Naive thymus-derived CD4-positive, alpha-beta T cell (primary cell): ENCODE measurements at regions not wholly inside any gene's neighbourhood (a gene's known extent, or its start where the extent isn't known, plus 50 kb on each side); places are given as distances from the start of the nearest gene placed in this dataset.

Experiments
- ATAC-seq: fragments of 150-1000 bp; cut with Tn5 transposase; 2 replicates; pipeline ENCODE4 v1.10.0; 2021; ENCODE audit warnings: mild to moderate bottlenecking, moderate library complexity
- CTCF ChIA-PET: fragments of 350-600 bp; sonication (Branson Sonifier 250); formaldehyde crosslinking; loops from one replicate; lab custom pipeline; 2021; ENCODE audit warnings: antibody characterized with exemption; lab: Charles Lee
- POLR2A ChIA-PET: fragments of 350-600 bp; sonication (Branson Sonifier 250); formaldehyde crosslinking; loops from one replicate; lab custom pipeline; 2021; ENCODE audit warnings: antibody characterized with exemption, inconsistent platforms; lab: Charles Lee
- DNase-seq, 9 donors: peaks; one replicate each; pipeline versions ENCODE4 v3.0.0 to v3.0.0-alpha.2; 2020 to 2022; ENCODE audit warnings: mixed read lengths in 1 of 9
- H3K27ac ChIP-seq: one replicate; pipeline ENCODE4 v1.7.0; 2013; ENCODE audit warnings: mild to moderate bottlenecking, low read depth, low read length, moderate library complexity
- H3K27me3 ChIP-seq, 2 donors: one replicate each; pipeline ENCODE4 v1.7.0; 2013; ENCODE audit warnings: low read length in 2 of 2, mild to moderate bottlenecking in 2 of 2, moderate library complexity in 2 of 2; ENCODE audit not compliant: control insufficient read depth in 2 of 2, insufficient read depth in 2 of 2
- H3K36me3 ChIP-seq, 3 experiments: 1 replicate in 2 of 3; 2 replicates in 1 of 3; pipeline ENCODE4 v1.7.0; 2013; ENCODE audit warnings: low read length in 3 of 3, mild to moderate bottlenecking in 3 of 3, moderate library complexity in 1 of 3; ENCODE audit not compliant: insufficient read depth in 3 of 3, control insufficient read depth in 2 of 3
- H3K4me1 ChIP-seq, 2 donors: one replicate each; pipeline ENCODE4 v1.7.0; 2013; ENCODE audit warnings: low read length in 2 of 2, mild to moderate bottlenecking in 2 of 2, moderate library complexity in 1 of 2; ENCODE audit not compliant: control insufficient read depth in 2 of 2, insufficient read depth in 2 of 2
- H3K4me3 ChIP-seq: 2 replicates; pipeline ENCODE4 v1.7.0; 2013; ENCODE audit warnings: mild to moderate bottlenecking, low read length
- H3K9me3 ChIP-seq, 3 experiments: 1 replicate in 2 of 3; 2 replicates in 1 of 3; pipeline ENCODE4 v1.7.0; 2013; ENCODE audit warnings: low read length in 3 of 3; ENCODE audit not compliant: control insufficient read depth in 2 of 3
- H3K27ac Mint-ChIP-seq, 9 donors: one replicate each; pipeline ENCODE4 v1.8.0; 2020 to 2022; ENCODE audit warnings: mixed read lengths in 9 of 9, mild to moderate bottlenecking in 8 of 9, moderate library complexity in 5 of 9, inconsistent platforms in 2 of 9
- H3K27me3 Mint-ChIP-seq, 5 donors: one replicate each; pipeline ENCODE4 v1.8.0; 2021 to 2022; ENCODE audit warnings: mixed read lengths in 5 of 5, mild to moderate bottlenecking in 1 of 5
- H3K36me3 Mint-ChIP-seq, 5 donors: one replicate each; pipeline ENCODE4 v1.8.0; 2020 to 2022; ENCODE audit warnings: mixed read lengths in 5 of 5, mild to moderate bottlenecking in 3 of 5, inconsistent platforms in 1 of 5
- H3K4me1 Mint-ChIP-seq, 7 donors: one replicate each; pipeline ENCODE4 v1.8.0; 2020 to 2022; ENCODE audit warnings: mixed read lengths in 7 of 7, mild to moderate bottlenecking in 3 of 7, inconsistent platforms in 1 of 7
- H3K4me3 Mint-ChIP-seq, 10 donors: one replicate each; pipeline ENCODE4 v1.8.0; 2020 to 2022; ENCODE audit warnings: mild to moderate bottlenecking in 10 of 10, mixed read lengths in 10 of 10, moderate library complexity in 6 of 10, inconsistent platforms in 2 of 10
- H3K9me3 Mint-ChIP-seq, 11 donors: one replicate each; pipeline ENCODE4 v1.8.0; 2020 to 2022; ENCODE audit warnings: mixed read lengths in 11 of 11, mild to moderate bottlenecking in 4 of 11, inconsistent platforms in 1 of 11, moderate library complexity in 1 of 11
- intact Hi-C, 2 donors: fragments of 100-400 bp; cut with micrococcal nuclease; formaldehyde crosslinking; loops; one replicate each; pipeline ENCODE4 v1.15.1; 2023

DNA sequence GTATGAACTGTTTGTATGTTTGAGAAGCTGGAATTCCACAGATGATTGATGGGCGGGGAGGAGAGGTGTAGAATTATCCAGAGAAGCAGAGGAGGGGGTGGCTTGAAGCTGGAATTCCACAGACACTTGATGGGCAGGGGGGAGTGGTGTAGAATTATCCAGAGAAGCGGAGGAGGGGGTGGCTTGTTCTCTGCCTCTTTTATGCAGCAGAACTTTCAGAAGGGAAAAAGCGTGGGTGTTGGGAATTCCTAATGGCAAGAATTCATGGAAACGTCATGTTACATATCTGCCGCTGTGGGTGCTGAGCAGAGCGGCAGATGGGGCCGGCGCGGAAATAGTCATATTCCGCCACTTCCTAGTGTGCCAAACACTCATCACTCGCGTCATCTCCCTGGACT is 167.9 kb upstream of the KCNG1 start:
- H3K4me3 Mint-ChIP-seq, result no peak overlapping the region
- ChIA-PET CTCF (no interaction called here), POLR2A (no interaction called here)
- Histone ChIP-seq H3K4me3 (no peak overlapping the region), H3K36me3 (no peaks in the 10 kb centered on the region), H3K27me3 (no peaks in the 10 kb centered on the region), H3K27ac (no peak overlapping the region), H3K4me1 (no peaks in the 10 kb centered on the region), H3K9me3 (no peaks in the 10 kb centered on the region)
- no peak for ATAC-seq
- H3K36me3 Mint-ChIP-seq, result peaks cover 0 to 4% (median 0%) of the 10 kb centered on the region in 5 donors
- DNase-seq, result no peak
- H3K27me3 Mint-ChIP-seq, result peaks cover 4 to 34% (median 10%) of the 10 kb centered on the region in 5 donors
- peaks cover 0 to 2% (median 0%) of the 10 kb centered on the region in 7 donors for H3K4me1 Mint-ChIP-seq
- H3K9me3 Mint-ChIP-seq, result peaks cover 0 to 4% (median 0%) of the 10 kb centered on the region in 11 donors
- intact Hi-C loops, result no loop called here
- H3K27ac Mint-ChIP-seq, result no peak overlapping the region

DNA sequence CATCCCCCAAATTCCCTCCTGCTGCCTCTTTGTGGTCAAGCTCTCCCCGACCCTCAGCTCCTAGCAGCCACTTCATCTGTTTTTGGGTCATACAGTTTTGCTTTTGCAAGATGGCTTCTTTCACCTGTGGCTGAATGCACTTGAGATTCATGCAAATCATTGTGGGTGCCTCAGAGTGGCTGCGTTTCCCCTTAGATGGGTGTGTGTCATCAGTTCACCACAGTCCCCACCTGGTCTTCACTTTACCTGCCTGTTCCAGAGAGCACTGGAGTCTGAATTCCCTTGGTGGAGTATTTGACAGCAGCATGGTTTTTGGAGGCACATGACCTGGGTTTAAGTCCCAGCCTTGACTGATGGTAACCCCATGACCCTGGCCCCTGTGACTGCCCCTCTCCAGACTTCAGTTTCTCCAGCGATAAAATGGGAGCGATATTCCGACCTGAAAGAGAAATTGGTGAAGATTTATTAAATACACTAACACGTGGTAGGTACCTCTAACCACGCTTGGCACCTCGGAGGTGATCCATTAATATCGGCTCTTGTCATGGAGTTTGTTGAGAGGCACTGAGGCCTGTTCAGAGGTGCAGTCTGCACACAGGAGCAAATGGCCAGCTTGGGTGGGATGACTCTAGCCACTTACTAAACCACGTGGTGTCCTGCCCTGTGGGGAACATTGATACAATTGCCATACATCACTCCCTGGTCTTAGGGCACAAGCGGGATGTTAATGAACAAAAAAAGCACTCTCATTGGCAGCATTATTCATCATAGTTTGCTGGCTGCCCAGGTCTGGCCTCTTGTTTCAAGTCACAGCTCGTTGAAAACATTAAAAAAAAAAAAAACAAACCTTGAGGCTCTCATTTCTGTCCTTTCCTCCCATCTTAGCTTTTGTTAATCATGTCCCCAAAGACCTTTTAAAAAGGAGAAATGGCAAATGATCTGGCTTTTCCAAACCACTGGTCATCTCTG is 167.2 kb upstream of the KCNG1 start:
- H3K4me1 ChIP-seq, result no peaks in the 10 kb centered on the region
- no peaks in the 10 kb centered on the region for H3K9me3 ChIP-seq
- H3K4me3 Mint-ChIP-seq, result no peak overlapping the region
- H3K36me3 Mint-ChIP-seq, result peaks cover 0 to under 1% (median 0%) of the 10 kb centered on the region in 5 donors
- intact Hi-C loops, result no loop called here
- no peaks in the 10 kb centered on the region for H3K36me3 ChIP-seq
- no peak overlapping the region for H3K27ac Mint-ChIP-seq
- CTCF ChIA-PET, result no interaction called here
- peaks cover 0 to 1% (median 0%) of the 10 kb centered on the region in 11 donors for H3K9me3 Mint-ChIP-seq
- POLR2A ChIA-PET, result no interaction called here
- no peak overlapping the region for H3K27ac ChIP-seq
- ATAC-seq (no peak), DNase-seq (no peak)
- peaks cover 4 to 27% (median 13%) of the 10 kb centered on the region in 5 donors for H3K27me3 Mint-ChIP-seq
- H3K27me3 ChIP-seq, result no peaks in the 10 kb centered on the region
- peaks cover 0 to 2% (median 0%) of the 10 kb centered on the region in 7 donors for H3K4me1 Mint-ChIP-seq
- no peak overlapping the region for H3K4me3 ChIP-seq

DNA sequence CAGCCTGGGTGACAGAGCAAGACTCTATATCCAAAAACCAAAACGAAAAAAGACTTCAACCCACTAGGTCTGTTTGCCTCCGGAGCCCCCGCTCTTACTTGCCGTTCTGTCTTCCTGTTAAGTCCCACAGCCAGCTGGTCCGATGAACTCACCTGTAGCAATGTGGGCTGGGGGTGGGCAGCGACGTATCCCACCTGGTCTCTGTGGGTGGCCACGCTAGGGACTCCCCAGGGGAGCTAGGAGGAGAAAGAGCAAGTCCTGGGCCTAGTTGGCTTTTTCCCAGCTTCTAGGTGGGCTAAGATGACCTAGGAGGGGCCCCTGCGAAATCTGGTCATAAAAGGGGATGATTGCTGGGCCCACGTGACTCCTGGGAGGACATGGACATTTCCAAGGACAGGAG is 166.0 kb upstream of the KCNG1 start:
- H3K27ac Mint-ChIP-seq, result no peak overlapping the region
- no peaks in the 10 kb centered on the region for H3K4me1 ChIP-seq
- peaks cover 0 to 2% (median 0%) of the 10 kb centered on the region in 7 donors for H3K4me1 Mint-ChIP-seq
- no peaks in the 10 kb centered on the region for H3K36me3 ChIP-seq
- no peak overlapping the region for H3K27ac ChIP-seq
- intact Hi-C loops, result no loop called here
- H3K36me3 Mint-ChIP-seq, result no peaks in the 10 kb centered on the region
- POLR2A ChIA-PET, result no interaction called here
- H3K4me3 ChIP-seq, result no peak overlapping the region
- no peak overlapping the region for H3K4me3 Mint-ChIP-seq
- H3K9me3 ChIP-seq, result no peaks in the 10 kb centered on the region
- peaks cover 0 to 1% (median 0%) of the 10 kb centered on the region in 11 donors for H3K9me3 Mint-ChIP-seq
- CTCF ChIA-PET, result no interaction called here
- DNase-seq (no peak), ATAC-seq (no peak)
- H3K27me3 ChIP-seq, result no peaks in the 10 kb centered on the region
- peaks cover 4 to 25% (median 14%) of the 10 kb centered on the region in 5 donors for H3K27me3 Mint-ChIP-seq

- peaks cover 4 to 25% (median 17%) of the 10 kb centered on the region in 5 donors for H3K27me3 Mint-ChIP-seq
- Histone ChIP-seq H3K27ac (no peak overlapping the region), H3K27me3 (no peaks in the 10 kb centered on the region), H3K36me3 (no peaks in the 10 kb centered on the region), H3K9me3 (no peaks in the 10 kb centered on the region), H3K4me1 (no peaks in the 10 kb centered on the region), H3K4me3 (no peak overlapping the region)
- POLR2A ChIA-PET, result no interaction called here
- peaks cover 0 to 2% (median 0%) of the 10 kb centered on the region in 7 donors for H3K4me1 Mint-ChIP-seq
- no peaks in the 10 kb centered on the region for H3K9me3 Mint-ChIP-seq
- CTCF ChIA-PET, result interaction anchor here (0.5 kb wide), 1 partner anchor 19 kb away, joined by 4 read pairs; no protein-coding TSS in a partner anchor
- DNase-seq, result no peak
- no peak for ATAC-seq
- H3K36me3 Mint-ChIP-seq, result no peaks in the 10 kb centered on the region
- no peak overlapping the region for H3K4me3 Mint-ChIP-seq
- intact Hi-C loops, result no loop called here
- no peak overlapping the region for H3K27ac Mint-ChIP-seq
Measured at GRCh38 chr20:51187261-51187660, 164.4 kb upstream of the KCNG1 start.

DNA sequence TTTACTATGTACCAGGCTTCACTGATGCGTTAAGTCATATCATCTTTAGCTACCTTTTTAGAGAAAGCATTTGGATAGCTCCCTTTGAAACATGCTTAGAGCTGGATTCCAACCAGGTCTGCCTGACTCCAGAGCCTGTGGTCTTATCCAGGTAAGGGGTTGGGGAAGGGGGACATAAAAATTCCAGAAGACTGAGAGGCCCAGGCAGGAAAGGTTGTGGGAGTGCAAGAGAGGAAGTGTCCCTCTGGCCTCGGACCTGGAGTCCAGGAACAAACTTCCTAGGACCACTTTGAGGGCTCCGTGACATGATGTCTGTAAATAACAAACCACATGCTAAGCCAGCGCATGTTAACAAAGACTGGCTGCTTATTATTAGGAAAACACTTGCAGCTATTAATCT is 163.0 kb upstream of the KCNG1 start:
- Histone ChIP-seq H3K36me3 (no peaks in the 10 kb centered on the region), H3K4me3 (no peak overlapping the region), H3K27ac (no peak overlapping the region), H3K9me3 (no peaks in the 10 kb centered on the region), H3K4me1 (no peaks in the 10 kb centered on the region), H3K27me3 (no peaks in the 10 kb centered on the region)
- ATAC-seq, result no peak
- ChIA-PET CTCF (no interaction called here), POLR2A (no interaction called here)
- peaks cover 4 to 36% (median 23%) of the 10 kb centered on the region in 5 donors for H3K27me3 Mint-ChIP-seq
- no peaks in the 10 kb centered on the region for H3K36me3 Mint-ChIP-seq
- H3K4me3 Mint-ChIP-seq, result no peak overlapping the region
- H3K4me1 Mint-ChIP-seq, result peaks cover 0 to 2% (median 0%) of the 10 kb centered on the region in 7 donors
- H3K27ac Mint-ChIP-seq, result no peak overlapping the region
- no peaks in the 10 kb centered on the region for H3K9me3 Mint-ChIP-seq
- intact Hi-C loops, result no loop called here
- DNase-seq, result no peak

DNA sequence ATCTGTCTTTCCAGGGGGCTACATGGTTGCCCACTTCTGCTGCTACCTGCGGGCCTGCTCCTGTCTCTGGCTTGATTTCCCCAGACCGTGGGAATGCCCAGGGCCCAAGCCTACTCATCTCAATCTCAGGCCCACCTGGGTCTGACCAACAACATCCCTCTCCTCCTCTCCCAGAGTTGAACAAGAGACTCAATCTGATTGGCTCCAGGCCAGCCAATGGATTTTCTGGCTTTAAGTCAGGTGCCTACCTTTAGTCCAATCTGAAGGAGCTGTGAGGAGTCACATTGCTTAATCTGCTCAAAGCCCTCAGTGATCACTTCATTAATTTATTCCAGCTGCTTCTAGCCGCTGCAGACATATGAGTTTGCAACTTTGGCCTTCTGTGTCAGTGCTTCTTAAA is 162.4 kb upstream of the KCNG1 start:
- peaks cover 5 to 38% (median 24%) of the 10 kb centered on the region in 5 donors for H3K27me3 Mint-ChIP-seq
- ChIA-PET POLR2A (no interaction called here), CTCF (no interaction called here)
- H3K4me1 Mint-ChIP-seq, result peaks cover 0 to 2% (median 0%) of the 10 kb centered on the region in 7 donors
- DNase-seq (no peak), ATAC-seq (no peak)
- no peaks in the 10 kb centered on the region for H3K36me3 ChIP-seq
- no peak overlapping the region for H3K4me3 ChIP-seq
- no peaks in the 10 kb centered on the region for H3K36me3 Mint-ChIP-seq
- H3K4me1 ChIP-seq, result no peaks in the 10 kb centered on the region
- no peaks in the 10 kb centered on the region for H3K27me3 ChIP-seq
- H3K27ac Mint-ChIP-seq, result no peak overlapping the region
- intact Hi-C loops, result no loop called here
- no peak overlapping the region for H3K4me3 Mint-ChIP-seq
- no peak overlapping the region for H3K27ac ChIP-seq
- H3K9me3 ChIP-seq, result no peaks in the 10 kb centered on the region
- H3K9me3 Mint-ChIP-seq, result no peaks in the 10 kb centered on the region
